ENCODE measurements at regions not wholly inside any gene's neighbourhood (a gene's known extent, or its start where the extent isn't known, plus 50 kb on each side); places are given as distances from the start of the nearest gene placed in this dataset.

- no peak for TF ChIP-seq NR3C1 (CRISPR knock-in tag; conservative IDR thresholded peaks at IDR 0.05; ENCODE audit: low read depth)
- TF ChIP-seq STAT6 (CRISPR knock-in tag; conservative IDR thresholded peaks at IDR 0.05; ENCODE audit: low read depth) = no peak
- TF ChIP-seq CTCF (IDR thresholded peaks at IDR 0.05) = no peak
- no peak for TF ChIP-seq JUN (CRISPR knock-in tag; IDR thresholded peaks at IDR 0.05)
- TF ChIP-seq RELA (CRISPR knock-in tag; IDR thresholded peaks at IDR 0.05; ENCODE audit: borderline replicate concordance) = no peak
- no peak for TF ChIP-seq SMAD3 (CRISPR knock-in tag; IDR thresholded peaks at IDR 0.05; ENCODE audit: borderline replicate concordance)
- TF ChIP-seq CBFB (CRISPR knock-in tag; IDR thresholded peaks at IDR 0.05; ENCODE audit: low read depth) = no peak
- no peak for TF ChIP-seq ATF3 (CRISPR knock-in tag; conservative IDR thresholded peaks at IDR 0.05)
Measured at GRCh38 chr7:53988376-53988775, 553.8 kb upstream of the VSTM2A start.

Measured in WTC11 (cell line).